Endothelial cell of umbilical vein (primary cell): ENCODE measurements at regions not wholly inside any gene's neighbourhood (a gene's known extent, or its start where the extent isn't known, plus 50 kb on each side); places are given as distances from the start of the nearest gene placed in this dataset.

Experiments used
- BruUV-seq: library from RNA; stranded (reverse); fragments of 400-500 nt; replicated peaks from 2 replicates; lab custom pipeline; 2021; lab: Mats Ljungman, UMichigan
- CTCF ChIA-PET: fragments of 300-600, 350-600 bp; sonication (Branson Sonifier 250); formaldehyde crosslinking; loops from one replicate; lab custom pipeline; 2021; ENCODE audit warnings: antibody characterized with exemption, inconsistent platforms; lab: Charles Lee
- POLR2A ChIA-PET: fragments of 300-600, 350-600 bp; sonication (Branson Sonifier 250); formaldehyde crosslinking; loops from one replicate; lab custom pipeline; 2021; ENCODE audit warnings: antibody characterized with exemption, inconsistent platforms; lab: Charles Lee
- DNase-seq: peaks from one replicate; pipeline ENCODE4 v3.0.0-alpha.2; 2011; ENCODE audit warnings: low read depth, low spot score
- FAIRE-seq: peaks from 2 replicates; lab custom pipeline; 2011; peaks lifted over from hg19 to GRCh38; lab: Jason Lieb, UNC
- H2AFZ ChIP-seq: 2 replicates; pipeline ENCODE4 v1.6.0; 2012; ENCODE audit warnings: low read depth, low read length, control low read depth, inconsistent platforms
- H3K27ac ChIP-seq: 2 replicates; pipeline ENCODE4 v1.5.1; 2011; ENCODE audit warnings: low read depth, mild to moderate bottlenecking, control low read depth, low read length, moderate library complexity; ENCODE audit not compliant: insufficient read depth
- H3K27me3 ChIP-seq, 2 experiments: 2 replicates each; pipeline versions ENCODE4 v1.6.0 to v1.6.1; 2011; ENCODE audit warnings: low read length in 2 of 2, mixed read lengths in 1 of 2; ENCODE audit not compliant: control insufficient read depth in 2 of 2, insufficient read depth in 2 of 2
- H3K36me3 ChIP-seq, 2 experiments: 2 replicates in 1 of 2; 3 replicates in 1 of 2; pipeline ENCODE4 v1.5.1; 2011; ENCODE audit warnings: low read length in 2 of 2, mild to moderate bottlenecking in 1 of 2, moderate library complexity in 1 of 2; ENCODE audit not compliant: control insufficient read depth in 2 of 2, insufficient read depth in 2 of 2; ENCODE audit errors: extremely low read depth in 1 of 2
- H3K4me1 ChIP-seq: 3 replicates; pipeline ENCODE4 v1.5.1; 2011; ENCODE audit warnings: mild to moderate bottlenecking, low read length; ENCODE audit not compliant: control insufficient read depth, insufficient read depth; ENCODE audit errors: extremely low read depth
- H3K4me2 ChIP-seq: 2 replicates; pipeline ENCODE4 v1.6.1; 2011; ENCODE audit warnings: low read length, control low read depth, mixed read lengths; ENCODE audit not compliant: insufficient read depth
- H3K4me3 ChIP-seq, 3 experiments: fragments of 200-600 bp in 1 of 3; sonication (generic), shearing (Covaris generic) in 1 of 3; replicated peaks in 1 of 3; 2 replicates each; pipeline ENCODE4 v1.5.1; 2011 to 2016; ENCODE audit warnings: control low read depth in 3 of 3, low read length in 3 of 3, mild to moderate bottlenecking in 2 of 3, inconsistent platforms in 1 of 3, low read depth in 1 of 3, moderate library complexity in 1 of 3; ENCODE audit not compliant: insufficient read depth in 1 of 3
- H3K79me2 ChIP-seq: 2 replicates; pipeline ENCODE4 v1.6.0; 2012; ENCODE audit warnings: low read length, inconsistent platforms; ENCODE audit not compliant: control insufficient read depth, insufficient read depth
- H3K9ac ChIP-seq: replicated peaks from 2 replicates; pipeline ENCODE3; 2011; ENCODE audit warnings: low read length, control low read depth; ENCODE audit not compliant: insufficient read depth; ENCODE audit errors: extremely low read depth
- H3K9me1 ChIP-seq: replicated peaks from 3 replicates; pipeline ENCODE4 v1.6.0; 2011; ENCODE audit warnings: mild to moderate bottlenecking, low read length; ENCODE audit not compliant: control insufficient read depth, insufficient read depth; ENCODE audit errors: extremely low read depth
- H3K9me3 ChIP-seq: replicated peaks from 2 replicates; pipeline ENCODE4 v1.5.1; 2012; ENCODE audit warnings: low read length, inconsistent platforms; ENCODE audit not compliant: control insufficient read depth, insufficient read depth
- H4K20me1 ChIP-seq: replicated peaks from 2 replicates; pipeline ENCODE3; 2011; ENCODE audit warnings: mild to moderate bottlenecking, low read length; ENCODE audit not compliant: control insufficient read depth, insufficient read depth; ENCODE audit errors: extremely low read depth
- EZH2 ChIP-seq: IDR thresholded peaks from 2 replicates; pipeline ENCODE4 v1.6.1; 2012; ENCODE audit warnings: borderline replicate concordance, low read depth, mild to moderate bottlenecking, moderate library complexity, low read length, inconsistent platforms; ENCODE audit not compliant: severe bottlenecking
- FOS ChIP-seq: IDR thresholded peaks from 2 replicates; pipeline ENCODE4 v1.6.1; 2011; ENCODE audit warnings: mild to moderate bottlenecking, low read length, moderate library complexity, borderline replicate concordance; ENCODE audit not compliant: insufficient read depth
- GATA2 ChIP-seq: IDR thresholded peaks from 2 replicates; pipeline ENCODE4 v1.7.0; 2011; ENCODE audit warnings: low read depth, mild to moderate bottlenecking, moderate library complexity, mixed read lengths, low read length; ENCODE audit not compliant: insufficient read length, insufficient read depth
- JUN ChIP-seq: IDR thresholded peaks from 2 replicates; pipeline ENCODE4 v1.6.1; 2011; ENCODE audit warnings: borderline replicate concordance, low read depth; ENCODE audit not compliant: insufficient read length, insufficient read depth
- MYC ChIP-seq: IDR thresholded peaks from one replicate; pipeline ENCODE4 v1.6.1; 2011; ENCODE audit warnings: mild to moderate bottlenecking, low read depth, low read length
- POLR2A ChIP-seq: IDR thresholded peaks from 2 replicates; pipeline ENCODE4 v1.6.1; 2012; ENCODE audit warnings: low read depth, mild to moderate bottlenecking, control low read depth, low read length
- POLR2AphosphoS5 ChIP-seq: IDR thresholded peaks from 2 replicates; pipeline ENCODE4 v1.6.1; 2012; ENCODE audit warnings: low read depth, mild to moderate bottlenecking, control low read depth, low read length, moderate library complexity; ENCODE audit not compliant: insufficient read depth
- dilution Hi-C: fragments of 300-500 bp; cut with MboI; formaldehyde crosslinking; loops from one replicate; pipeline ENCODE4 v1.15.0; 2019; ENCODE audit warnings: low sequenced_read_pairs; ENCODE audit not compliant: extremely low pct_ligation_motif_present
- intact Hi-C: fragments of 100-400 bp; cut with micrococcal nuclease; formaldehyde crosslinking; loops from one replicate; pipeline ENCODE4 v1.10.0; 2022
- TF ChIP-seq, protein P1 (sequence below), 2 donors: IDR thresholded peaks; 1 replicate in 1 of 2; 2 replicates in 1 of 2; pipeline ENCODE4 v1.5.1; 2011; ENCODE audit warnings: low read length in 2 of 2, mild to moderate bottlenecking in 2 of 2, moderate library complexity in 2 of 2, control low read depth in 1 of 2, inconsistent platforms in 1 of 2, low read depth in 1 of 2; ENCODE audit not compliant: insufficient read depth in 1 of 2; ENCODE audit errors: extremely low read depth in 1 of 2
- TF ChIP-seq, protein P2 (sequence below): IDR thresholded peaks from 2 replicates; pipeline ENCODE4 v1.6.1; 2011; ENCODE audit not compliant: insufficient read depth, insufficient read length

GRCh38 chr6:16058929-16059345 is 69.9 kb upstream of the MYLIP start:
- ChIA-PET CTCF (interaction anchor here (1.0 kb wide), 1 partner anchor 9 kb away, joined by 3 read pairs; no protein-coding TSS in a partner anchor), POLR2A (no interaction called here)
- FAIRE-seq (no peak), DNase-seq (no peak)
- no peaks in the 10 kb centered on the region for H3K9me3 ChIP-seq
- H4K20me1 ChIP-seq = no peaks in the 10 kb centered on the region
- H3K4me1 ChIP-seq = no peaks in the 10 kb centered on the region
- no peak overlapping the region for H3K27ac ChIP-seq
- no peak overlapping the region for H2AFZ ChIP-seq
- no TSS peak for BruUV-seq
- dilution Hi-C loops = no loop called here
- H3K4me3 ChIP-seq = no peak overlapping the region
- TF ChIP-seq, protein P1, sequence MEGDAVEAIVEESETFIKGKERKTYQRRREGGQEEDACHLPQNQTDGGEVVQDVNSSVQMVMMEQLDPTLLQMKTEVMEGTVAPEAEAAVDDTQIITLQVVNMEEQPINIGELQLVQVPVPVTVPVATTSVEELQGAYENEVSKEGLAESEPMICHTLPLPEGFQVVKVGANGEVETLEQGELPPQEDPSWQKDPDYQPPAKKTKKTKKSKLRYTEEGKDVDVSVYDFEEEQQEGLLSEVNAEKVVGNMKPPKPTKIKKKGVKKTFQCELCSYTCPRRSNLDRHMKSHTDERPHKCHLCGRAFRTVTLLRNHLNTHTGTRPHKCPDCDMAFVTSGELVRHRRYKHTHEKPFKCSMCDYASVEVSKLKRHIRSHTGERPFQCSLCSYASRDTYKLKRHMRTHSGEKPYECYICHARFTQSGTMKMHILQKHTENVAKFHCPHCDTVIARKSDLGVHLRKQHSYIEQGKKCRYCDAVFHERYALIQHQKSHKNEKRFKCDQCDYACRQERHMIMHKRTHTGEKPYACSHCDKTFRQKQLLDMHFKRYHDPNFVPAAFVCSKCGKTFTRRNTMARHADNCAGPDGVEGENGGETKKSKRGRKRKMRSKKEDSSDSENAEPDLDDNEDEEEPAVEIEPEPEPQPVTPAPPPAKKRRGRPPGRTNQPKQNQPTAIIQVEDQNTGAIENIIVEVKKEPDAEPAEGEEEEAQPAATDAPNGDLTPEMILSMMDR (IDR thresholded peaks at IDR 0.05; ENCODE audit: extremely low read depth in 1 of 2, insufficient read depth in 1 of 2, low read depth in 1 of 2, low read length in 2 of 2) = no peak
- TF ChIP-seq GATA2 = no peak
- TF ChIP-seq, protein P2, sequence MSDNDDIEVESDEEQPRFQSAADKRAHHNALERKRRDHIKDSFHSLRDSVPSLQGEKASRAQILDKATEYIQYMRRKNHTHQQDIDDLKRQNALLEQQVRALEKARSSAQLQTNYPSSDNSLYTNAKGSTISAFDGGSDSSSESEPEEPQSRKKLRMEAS = no peak
- no peaks in the 10 kb centered on the region for H3K27me3 ChIP-seq
- no peaks in the 10 kb centered on the region for H3K36me3 ChIP-seq
- H3K9me1 ChIP-seq = no peaks in the 10 kb centered on the region
- intact Hi-C loops = no loop called here
- H3K79me2 ChIP-seq = no peaks in the 10 kb centered on the region
- no peak overlapping the region for H3K4me2 ChIP-seq
- no peak overlapping the region for H3K9ac ChIP-seq

DNA sequence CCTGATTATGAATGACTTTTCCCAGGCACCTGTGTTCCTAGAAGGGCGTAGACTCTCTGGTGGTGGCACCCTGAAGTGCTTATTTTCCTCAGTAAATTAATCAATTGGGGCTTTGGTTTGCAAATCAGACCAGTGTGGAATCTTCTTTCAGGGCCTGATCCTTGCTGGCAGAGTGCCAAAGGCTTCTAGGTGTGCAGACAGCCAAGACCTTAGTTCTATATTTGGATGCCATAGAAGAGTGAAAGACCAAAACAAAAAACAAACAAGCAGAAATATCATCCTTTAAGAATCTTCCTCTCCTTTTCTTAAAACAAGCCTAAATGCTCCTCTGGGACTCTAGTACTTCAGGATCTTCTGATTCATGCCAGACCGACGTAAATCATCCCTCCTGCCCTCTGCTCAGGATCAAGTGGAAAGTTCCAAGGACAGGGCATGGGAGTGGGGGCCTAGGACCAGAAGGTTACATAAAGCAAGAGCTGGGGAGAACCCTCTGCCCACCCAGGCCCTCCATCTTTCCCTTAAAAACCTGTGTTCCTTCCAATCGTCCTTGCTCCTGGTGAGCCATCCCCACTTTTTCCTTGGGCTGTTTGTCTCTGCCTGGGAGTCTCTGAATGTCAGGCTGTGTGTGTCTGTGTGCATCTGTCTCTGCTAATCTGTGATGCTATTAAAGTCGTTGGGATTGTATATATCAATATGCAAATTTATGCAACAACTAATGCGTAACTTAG is 70.5 kb upstream of the MYLIP start:
- Histone ChIP-seq H3K27me3 (no peaks in the 10 kb centered on the region), H3K4me1 (no peaks in the 10 kb centered on the region), H3K9me3 (no peaks in the 10 kb centered on the region), H3K36me3 (no peaks in the 10 kb centered on the region), H3K4me2 (no peak overlapping the region), H2AFZ (no peak overlapping the region), H3K9me1 (no peaks in the 10 kb centered on the region), H3K9ac (no peak overlapping the region), H3K4me3 (no peak overlapping the region), H3K27ac (no peak overlapping the region), H3K79me2 (no peaks in the 10 kb centered on the region), H4K20me1 (no peaks in the 10 kb centered on the region)
- intact Hi-C loops (no loop called here), dilution Hi-C loops (no loop called here)
- POLR2A ChIA-PET = no interaction called here
- TF ChIP-seq POLR2A (no peak), GATA2 (no peak), POLR2AphosphoS5 (no peak), MYC (no peak), EZH2 (no peak), JUN (no peak), FOS (no peak)
- TF ChIP-seq, protein P1 (IDR thresholded peaks at IDR 0.05; ENCODE audit: extremely low read depth in 1 of 2, insufficient read depth in 1 of 2, low read depth in 1 of 2, low read length in 2 of 2) = no peak
- TF ChIP-seq, protein P2 = no peak
- BruUV-seq = no TSS peak
- CTCF ChIA-PET = interaction anchor here (1.0 kb wide), 1 partner anchor 9 kb away, joined by 3 read pairs; no protein-coding TSS in a partner anchor
- FAIRE-seq = no peak
- DNase-seq = no peak
